Mesendoderm (in vitro differentiated cells): ENCODE measurements at regions not wholly inside any gene's neighbourhood (a gene's known extent, or its start where the extent isn't known, plus 50 kb on each side); places are given as distances from the start of the nearest gene placed in this dataset.

ENCODE experiments used
- DNase-seq: peaks from one replicate; pipeline ENCODE4 v3.0.0; 2013
- H2AK5ac ChIP-seq: 2 replicates; pipeline ENCODE4 v1.6.1; 2013; ENCODE audit warnings: low read length, inconsistent platforms
- H2BK120ac ChIP-seq: 2 replicates; pipeline ENCODE4 v1.6.1; 2013; ENCODE audit warnings: low read depth, mild to moderate bottlenecking, low read length, moderate library complexity, mixed read lengths
- H2BK15ac ChIP-seq: replicated peaks from 2 replicates; pipeline ENCODE4 v1.6.1; 2013; ENCODE audit warnings: low read depth, mild to moderate bottlenecking, moderate library complexity
- H2BK5ac ChIP-seq: 2 replicates; pipeline ENCODE4 v1.6.1; 2013; ENCODE audit warnings: low read length, inconsistent platforms
- H3K18ac ChIP-seq: 2 replicates; pipeline ENCODE4 v1.6.1; 2013; ENCODE audit warnings: mild to moderate bottlenecking, low read length, mixed read lengths
- H3K23ac ChIP-seq: one replicate; pipeline ENCODE4 v1.6.1; 2013; ENCODE audit warnings: low read length
- H3K27ac ChIP-seq: 2 replicates; pipeline ENCODE4 v1.5.1; 2013; ENCODE audit warnings: low read depth, mild to moderate bottlenecking, inconsistent platforms, low read length, moderate library complexity
- H3K27me3 ChIP-seq: 2 replicates; pipeline ENCODE4 v1.6.1; 2013; ENCODE audit warnings: low read length, control low read depth, mild to moderate bottlenecking, inconsistent platforms; ENCODE audit not compliant: insufficient read depth, poor library complexity
- H3K36me3 ChIP-seq: 2 replicates; pipeline ENCODE4 v1.6.1; 2013; ENCODE audit warnings: low read length, inconsistent platforms; ENCODE audit not compliant: control insufficient read depth, insufficient read depth
- H3K4ac ChIP-seq: one replicate; pipeline ENCODE4 v1.6.1; 2013; ENCODE audit warnings: low read depth, mild to moderate bottlenecking, low read length, moderate library complexity
- H3K4me1 ChIP-seq: 2 replicates; pipeline ENCODE4 v1.6.1; 2013; ENCODE audit warnings: low read depth, low read length, inconsistent platforms; ENCODE audit not compliant: control insufficient read depth
- H3K4me2 ChIP-seq: 2 replicates; pipeline ENCODE4 v1.6.1; 2013; ENCODE audit warnings: low read length
- H3K4me3 ChIP-seq: 2 replicates; pipeline ENCODE4 v1.5.1; 2013; ENCODE audit warnings: mild to moderate bottlenecking, low read length
- H3K56ac ChIP-seq: one replicate; pipeline ENCODE4 v1.6.1; 2013; ENCODE audit warnings: low read length
- H3K79me1 ChIP-seq: 2 replicates; pipeline ENCODE4 v1.6.1; 2013; ENCODE audit warnings: low read length, inconsistent platforms
- H3K79me2 ChIP-seq: 2 replicates; pipeline ENCODE4 v1.6.1; 2013; ENCODE audit warnings: mild to moderate bottlenecking, low read length; ENCODE audit not compliant: control insufficient read depth, insufficient read depth
- H3K9ac ChIP-seq: 2 replicates; pipeline ENCODE4 v1.6.1; 2013; ENCODE audit warnings: low read length, inconsistent platforms
- H4K5ac ChIP-seq: one replicate; pipeline ENCODE4 v1.6.1; 2013; ENCODE audit warnings: low read length
- H4K8ac ChIP-seq: one replicate; pipeline ENCODE4 v1.6.1; 2013; ENCODE audit warnings: low read depth, mild to moderate bottlenecking, control low read depth, low read length, moderate library complexity
- WGBS: extraction: QIAGEN DNeasy Blood & Tissue Kit; methylation state at CpG from one replicate; pipeline ENCODE4 v1.1.7; 2013; ENCODE audit warnings: low lambda C conversion rate, missing lambda C conversion rate; ENCODE audit not compliant: insufficient coverage; ENCODE audit errors: extremely low coverage; 5-methylcytosine and 5-hydroxymethylcytosine counted together

GRCh38 chr6:150535151-150535804, 64.4 kb upstream of the PLEKHG1 start:
- Histone ChIP-seq H2BK5ac (no peak overlapping the region), H3K36me3 (no peaks in the 10 kb centered on the region), H3K18ac (no peak overlapping the region), H3K79me1 (no peaks in the 10 kb centered on the region), H2BK120ac (no peak overlapping the region), H3K27ac (no peak overlapping the region), H4K8ac (no peak overlapping the region), H3K27me3 (no peaks in the 10 kb centered on the region), H3K9ac (no peak overlapping the region), H3K4me2 (no peak overlapping the region), H3K4me3 (no peak overlapping the region), H4K5ac (no peak overlapping the region), H3K4me1 (no peaks in the 10 kb centered on the region), H3K4ac (no peak overlapping the region), H3K23ac (no peak overlapping the region), H3K79me2 (no peaks in the 10 kb centered on the region), H3K56ac (no peak overlapping the region), H2BK15ac (no peak overlapping the region), H2AK5ac (no peak overlapping the region)
- no CpG with 5 or more reads among the region's 4 CpGs for whole genome bisulfite sequencing
- DNase-seq, result no peak

- DNase-seq, result no peak
- no peak overlapping the region for H2BK15ac ChIP-seq
- H4K5ac ChIP-seq, result no peak overlapping the region
- H3K27me3 ChIP-seq, result no peaks in the 10 kb centered on the region
- H3K27ac ChIP-seq, result no peak overlapping the region
- no peak overlapping the region for H2AK5ac ChIP-seq
- no peak overlapping the region for H3K9ac ChIP-seq
- no peak overlapping the region for H3K4me2 ChIP-seq
- no peaks in the 10 kb centered on the region for H3K4me1 ChIP-seq
- no peak overlapping the region for H2BK120ac ChIP-seq
- no CpG with 5 or more reads among the region's 1 CpG for WGBS
- no peak overlapping the region for H2BK5ac ChIP-seq
- no peak overlapping the region for H3K4ac ChIP-seq
- no peak overlapping the region for H4K8ac ChIP-seq
- H3K79me1 ChIP-seq, result no peaks in the 10 kb centered on the region
- H3K23ac ChIP-seq, result no peak overlapping the region
- no peak overlapping the region for H3K56ac ChIP-seq
- H3K36me3 ChIP-seq, result no peaks in the 10 kb centered on the region
- no peak overlapping the region for H3K4me3 ChIP-seq
- no peaks in the 10 kb centered on the region for H3K79me2 ChIP-seq
- H3K18ac ChIP-seq, result no peak overlapping the region
Measured at GRCh38 chr6:150535818-150536220, 63.9 kb upstream of the PLEKHG1 start.

- H2AK5ac ChIP-seq, result no peak overlapping the region
- H2BK5ac ChIP-seq, result no peak overlapping the region
- no peak overlapping the region for H4K5ac ChIP-seq
- H3K4me1 ChIP-seq, result no peaks in the 10 kb centered on the region
- no peak overlapping the region for H3K4me3 ChIP-seq
- H3K4ac ChIP-seq, result no peak overlapping the region
- H3K27me3 ChIP-seq, result no peaks in the 10 kb centered on the region
- H3K9ac ChIP-seq, result no peak overlapping the region
- H3K18ac ChIP-seq, result no peak overlapping the region
- no peak overlapping the region for H3K23ac ChIP-seq
- no peaks in the 10 kb centered on the region for H3K79me1 ChIP-seq
- H2BK120ac ChIP-seq, result no peak overlapping the region
- H3K27ac ChIP-seq, result no peak overlapping the region
- DNase-seq, result no peak
- no peaks in the 10 kb centered on the region for H3K79me2 ChIP-seq
- no peak overlapping the region for H4K8ac ChIP-seq
- WGBS, result no CpG with 5 or more reads among the region's 4 CpGs
- H2BK15ac ChIP-seq, result no peak overlapping the region
- H3K36me3 ChIP-seq, result no peaks in the 10 kb centered on the region
- H3K56ac ChIP-seq, result no peak overlapping the region
- no peak overlapping the region for H3K4me2 ChIP-seq
Measured at GRCh38 chr6:150536835-150537234, 62.9 kb upstream of the PLEKHG1 start.

- H3K4ac ChIP-seq, result no peak overlapping the region
- no peak overlapping the region for H2BK15ac ChIP-seq
- no peaks in the 10 kb centered on the region for H3K36me3 ChIP-seq
- H3K18ac ChIP-seq, result no peak overlapping the region
- no peaks in the 10 kb centered on the region for H3K27me3 ChIP-seq
- H2BK5ac ChIP-seq, result no peak overlapping the region
- H2AK5ac ChIP-seq, result no peak overlapping the region
- no peak overlapping the region for H3K9ac ChIP-seq
- no peaks in the 10 kb centered on the region for H3K79me1 ChIP-seq
- H3K56ac ChIP-seq, result no peak overlapping the region
- H3K4me3 ChIP-seq, result no peak overlapping the region
- no peak overlapping the region for H4K8ac ChIP-seq
- no peak overlapping the region for H3K23ac ChIP-seq
- DNase-seq, result no peak
- no peaks in the 10 kb centered on the region for H3K4me1 ChIP-seq
- H2BK120ac ChIP-seq, result no peak overlapping the region
- no peak overlapping the region for H3K4me2 ChIP-seq
- no peak overlapping the region for H4K5ac ChIP-seq
- WGBS, result no CpG with 5 or more reads among the region's 4 CpGs
- H3K79me2 ChIP-seq, result no peaks in the 10 kb centered on the region
- H3K27ac ChIP-seq, result no peak overlapping the region
Measured at GRCh38 chr6:150537491-150537890, 62.2 kb upstream of the PLEKHG1 start.

- Histone ChIP-seq H3K4ac (no peak overlapping the region), H3K27me3 (no peaks in the 10 kb centered on the region), H3K27ac (no peak overlapping the region), H2BK120ac (no peak overlapping the region), H3K4me3 (no peak overlapping the region), H2BK5ac (no peak overlapping the region), H3K18ac (no peak overlapping the region), H2BK15ac (no peak overlapping the region), H3K79me2 (no peaks in the 10 kb centered on the region), H3K23ac (no peak overlapping the region), H2AK5ac (no peak overlapping the region), H3K4me2 (no peak overlapping the region), H3K79me1 (no peaks in the 10 kb centered on the region), H3K9ac (no peak overlapping the region), H4K8ac (no peak overlapping the region), H4K5ac (no peak overlapping the region), H3K36me3 (no peaks in the 10 kb centered on the region), H3K56ac (no peak overlapping the region), H3K4me1 (no peaks in the 10 kb centered on the region)
- WGBS, result no CpG with 5 or more reads among the region's 1 CpG
- no peak for DNase-seq
Measured at GRCh38 chr6:150537893-150538292, 61.8 kb upstream of the PLEKHG1 start.

- Histone ChIP-seq H3K4me2 (no peak overlapping the region), H3K27me3 (no peaks in the 10 kb centered on the region), H3K79me2 (no peaks in the 10 kb centered on the region), H3K9ac (no peak overlapping the region), H2AK5ac (no peak overlapping the region), H4K5ac (no peak overlapping the region), H3K27ac (no peak overlapping the region), H2BK120ac (no peak overlapping the region), H2BK15ac (no peak overlapping the region), H3K23ac (no peak overlapping the region), H3K79me1 (no peaks in the 10 kb centered on the region), H3K56ac (no peak overlapping the region), H3K4me1 (no peaks in the 10 kb centered on the region), H4K8ac (no peak overlapping the region), H2BK5ac (no peak overlapping the region), H3K4ac (no peak overlapping the region), H3K18ac (no peak overlapping the region), H3K4me3 (no peak overlapping the region), H3K36me3 (no peaks in the 10 kb centered on the region)
- no CpG with 5 or more reads among the region's 2 CpGs for WGBS
- no peak for DNase-seq
Measured at GRCh38 chr6:150539111-150539510, 60.6 kb upstream of the PLEKHG1 start.
